HG02642 (cell line): ENCODE measurements at regions not wholly inside any gene's neighbourhood (a gene's known extent, or its start where the extent isn't known, plus 50 kb on each side); places are given as distances from the start of the nearest gene placed in this dataset.

Experiments used
- ATAC-seq: cut with Tn5 transposase; IDR thresholded peaks from one replicate; pipeline ENCODE4 v1.9.1; 2021; ENCODE audit warnings: mild to moderate bottlenecking; ENCODE audit not compliant: unreplicated experiment, poor library complexity

DNA sequence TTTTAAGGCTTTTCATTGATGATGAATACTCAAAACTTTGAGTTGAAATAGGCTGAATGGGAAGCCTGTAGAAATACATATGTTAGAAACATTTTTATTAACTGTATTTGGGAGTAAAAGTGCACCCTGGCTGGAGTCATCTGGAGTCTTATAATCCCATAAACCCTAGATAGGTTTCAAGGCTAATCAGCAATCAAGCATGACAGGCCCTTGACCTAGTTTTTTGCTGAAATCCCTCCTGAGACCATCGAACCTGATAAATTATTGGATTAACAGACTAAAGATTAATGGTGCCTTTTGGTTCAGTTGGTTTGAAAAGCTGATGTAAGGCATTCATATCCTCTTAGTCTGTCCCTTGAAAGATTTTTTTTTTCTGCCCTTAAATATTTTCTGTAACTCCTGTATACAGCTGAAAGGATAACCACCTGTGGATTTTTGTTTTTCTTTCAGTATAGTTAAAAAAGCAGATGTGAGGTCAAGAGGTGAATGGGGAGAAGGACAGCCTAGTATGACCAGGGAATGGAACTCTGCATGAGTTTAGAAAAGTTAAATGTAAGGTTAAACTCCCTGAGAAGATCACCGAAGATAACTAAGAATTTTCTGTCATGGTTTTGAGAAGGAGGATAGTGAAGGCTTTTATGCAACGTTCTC is 69.4 kb upstream of the STXBP5L start:
- no peak for ATAC-seq

DNA sequence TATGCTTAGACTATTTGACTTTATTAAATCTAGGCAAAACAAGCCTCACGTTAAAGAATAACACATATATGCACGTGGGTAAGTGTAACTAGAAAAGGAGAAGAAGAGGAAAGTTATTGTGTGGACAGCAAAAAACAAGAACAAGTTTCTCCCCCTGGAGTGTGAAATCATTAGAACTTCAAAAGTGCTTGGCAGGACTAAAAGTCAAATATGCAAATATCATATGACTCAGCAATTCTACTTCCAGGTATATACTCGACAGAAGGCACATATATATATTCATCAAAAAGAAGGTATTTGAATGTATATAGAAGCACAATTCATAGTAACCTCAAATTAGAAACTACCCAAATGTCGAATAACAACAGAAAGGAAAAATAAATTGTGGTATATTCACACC is 68.9 kb upstream of the STXBP5L start:
- no peak for ATAC-seq

DNA sequence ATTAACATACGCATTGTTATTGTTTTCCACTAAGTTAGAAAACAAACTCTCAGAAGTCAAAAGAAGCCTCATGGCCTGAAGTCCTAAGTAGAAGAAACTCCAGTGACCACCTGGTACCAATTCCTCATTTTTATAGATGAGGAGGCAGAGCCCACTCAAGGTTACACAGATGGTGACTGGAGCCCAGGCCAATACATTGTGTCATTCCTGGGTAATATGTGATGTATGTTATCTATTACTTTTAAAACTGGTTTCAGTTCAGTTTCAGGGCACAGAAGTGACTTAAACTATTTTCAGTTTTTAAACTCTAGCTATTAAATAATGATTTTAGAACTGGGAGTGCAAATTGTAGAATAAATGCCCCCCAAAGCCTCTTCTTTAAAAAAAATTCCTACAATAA is 66.7 kb upstream of the STXBP5L start:
- peak; percentile 54 for ATAC-seq

DNA sequence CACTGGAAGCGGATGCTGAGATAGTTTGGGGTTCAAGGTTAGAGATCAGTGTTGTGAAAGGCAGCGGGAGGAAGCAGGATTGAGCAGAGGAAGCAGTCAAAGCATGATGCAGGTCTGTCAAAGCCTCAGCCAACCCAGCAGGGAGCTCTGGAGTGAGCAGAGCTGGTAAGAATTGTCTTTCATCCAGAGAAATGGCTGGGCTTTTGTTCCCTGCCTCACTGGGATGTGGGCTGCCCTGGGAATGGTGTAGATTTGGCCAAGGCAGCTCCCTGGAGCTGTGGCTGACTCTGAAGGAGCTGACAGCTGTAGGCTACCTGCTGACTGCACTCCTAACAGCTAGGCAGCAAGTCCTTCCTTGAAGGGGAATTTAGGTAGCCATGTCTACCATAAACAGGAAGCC is 61.9 kb upstream of the STXBP5L start:
- no peak for ATAC-seq

DNA sequence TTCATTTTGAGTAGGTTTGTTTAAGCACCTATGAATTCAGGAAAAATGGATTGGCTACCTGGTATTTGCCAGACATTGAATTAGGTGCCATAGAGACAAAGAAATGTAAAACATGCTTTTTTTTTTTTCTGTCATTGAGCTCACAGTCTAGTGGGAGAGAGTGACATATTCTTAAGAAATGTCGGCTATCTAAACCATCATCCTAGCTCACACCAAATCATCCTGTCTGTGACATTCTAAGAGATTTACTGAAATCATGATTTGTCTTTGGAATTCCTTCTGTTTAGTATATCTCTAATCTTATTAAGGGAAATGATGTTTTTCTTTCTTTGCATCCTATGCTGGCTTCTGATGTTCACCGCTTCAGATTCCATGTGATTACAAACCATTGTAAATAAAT is 59.5 kb upstream of the STXBP5L start:
- ATAC-seq: no peak

DNA sequence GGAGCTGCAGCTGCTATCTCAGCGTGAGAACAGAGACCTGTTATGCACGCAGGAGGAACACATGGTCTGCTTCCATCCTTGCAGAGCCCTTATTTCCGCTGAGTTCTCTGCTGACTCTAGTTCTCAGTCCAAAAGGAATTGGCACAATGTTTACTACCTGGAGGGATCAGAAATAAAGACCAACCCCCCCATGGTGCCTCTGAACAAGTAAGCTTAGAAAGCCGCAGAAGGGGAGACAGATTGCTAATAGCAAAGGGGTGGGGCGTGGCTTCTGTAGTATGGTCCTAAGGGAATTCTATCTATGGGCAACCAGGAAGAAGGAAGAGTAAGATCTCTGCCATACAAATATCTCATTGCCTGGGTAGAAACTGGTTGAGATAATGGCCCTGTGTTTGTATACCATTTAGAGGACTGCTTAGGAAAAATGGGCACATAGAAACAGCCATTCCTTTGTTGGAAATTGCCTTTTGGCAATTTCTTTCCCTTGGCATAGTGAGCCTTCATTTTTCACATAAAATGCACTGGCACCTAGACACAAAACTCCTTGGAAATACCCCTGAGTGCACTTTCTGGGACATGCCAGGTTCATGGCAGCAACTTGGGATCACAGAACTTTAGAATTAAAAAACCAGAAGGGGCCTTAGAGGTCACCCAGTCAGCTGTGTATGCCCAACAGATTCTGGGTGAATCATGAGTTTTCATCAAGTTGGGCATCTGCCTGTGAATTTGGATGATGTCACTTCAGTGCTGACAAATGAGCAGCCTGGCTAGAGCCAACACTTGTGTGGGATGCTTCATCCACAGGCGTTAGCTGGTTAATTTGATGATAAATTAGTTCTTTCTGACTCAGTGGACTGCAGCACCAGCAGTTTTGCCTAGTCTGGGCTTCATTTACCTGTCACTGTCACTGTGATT is 57.4 kb upstream of the STXBP5L start:
- no peak for ATAC-seq

DNA sequence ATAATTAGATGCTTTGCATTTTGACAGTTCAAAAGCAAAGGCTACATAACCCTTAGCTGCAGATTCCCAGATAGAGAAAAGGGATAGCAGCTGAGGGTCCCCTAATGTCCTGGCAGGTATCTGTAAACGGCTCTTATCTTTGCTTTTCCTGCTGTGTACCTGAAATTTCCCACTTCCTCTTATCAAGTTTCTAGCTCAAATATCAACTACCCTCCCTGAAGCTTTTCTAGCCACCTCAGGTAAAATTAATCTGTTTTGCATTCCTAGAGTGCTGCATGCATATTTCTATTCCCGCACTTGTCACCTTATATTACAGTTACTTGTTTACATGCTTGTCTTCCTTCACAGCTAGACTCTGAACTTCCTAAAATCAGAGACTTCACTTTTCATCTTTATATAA is 55.6 kb upstream of the STXBP5L start:
- no peak for ATAC-seq

DNA sequence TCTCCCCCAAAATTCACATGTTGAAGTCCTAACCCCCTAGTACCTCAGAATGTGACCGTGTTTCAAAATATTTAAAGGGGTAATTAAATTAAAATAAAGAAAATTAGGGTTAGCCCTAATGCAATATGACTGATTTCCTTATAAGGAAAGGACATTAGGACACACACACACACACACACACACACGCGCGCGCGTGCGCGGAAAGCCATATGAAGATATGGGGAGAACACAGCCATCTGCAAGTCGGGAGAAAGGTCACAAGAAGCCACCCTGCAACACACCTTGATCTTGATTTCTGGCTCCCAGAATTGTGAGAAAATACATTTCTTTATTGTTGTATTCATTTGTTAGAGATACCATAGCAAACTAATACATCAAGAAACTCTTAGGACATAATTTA is 54.6 kb upstream of the STXBP5L start:
- no peak for ATAC-seq

DNA sequence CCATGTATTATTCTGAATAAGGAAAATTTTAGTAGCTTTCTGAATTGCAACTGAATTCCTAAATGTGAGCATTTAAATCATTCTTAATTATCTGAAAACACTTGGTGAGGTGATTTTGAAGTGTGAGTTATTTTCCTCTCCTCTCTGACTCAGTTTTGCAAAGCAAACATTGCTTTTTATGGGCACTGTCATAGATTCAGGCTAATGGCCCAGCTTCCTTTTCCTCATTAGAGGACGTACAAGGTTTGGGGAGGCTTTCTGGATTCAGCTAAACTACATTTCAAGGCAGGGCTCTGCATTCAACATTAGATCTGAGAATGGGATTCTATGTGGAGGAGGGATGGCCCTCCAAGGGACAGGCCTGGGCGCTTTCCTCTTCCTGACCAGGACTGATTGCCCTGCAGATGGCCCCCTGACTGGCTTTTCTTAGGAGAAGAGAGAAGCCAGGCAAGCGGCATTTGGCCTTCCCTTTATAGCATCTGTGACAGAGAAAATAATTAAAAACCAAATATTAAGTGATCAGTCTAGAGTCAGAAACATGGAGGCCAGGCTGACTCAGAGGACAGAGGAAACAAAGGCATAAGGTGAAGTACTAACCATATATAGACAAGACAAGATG is 53.0 kb upstream of the STXBP5L start:
- ATAC-seq: no peak

DNA sequence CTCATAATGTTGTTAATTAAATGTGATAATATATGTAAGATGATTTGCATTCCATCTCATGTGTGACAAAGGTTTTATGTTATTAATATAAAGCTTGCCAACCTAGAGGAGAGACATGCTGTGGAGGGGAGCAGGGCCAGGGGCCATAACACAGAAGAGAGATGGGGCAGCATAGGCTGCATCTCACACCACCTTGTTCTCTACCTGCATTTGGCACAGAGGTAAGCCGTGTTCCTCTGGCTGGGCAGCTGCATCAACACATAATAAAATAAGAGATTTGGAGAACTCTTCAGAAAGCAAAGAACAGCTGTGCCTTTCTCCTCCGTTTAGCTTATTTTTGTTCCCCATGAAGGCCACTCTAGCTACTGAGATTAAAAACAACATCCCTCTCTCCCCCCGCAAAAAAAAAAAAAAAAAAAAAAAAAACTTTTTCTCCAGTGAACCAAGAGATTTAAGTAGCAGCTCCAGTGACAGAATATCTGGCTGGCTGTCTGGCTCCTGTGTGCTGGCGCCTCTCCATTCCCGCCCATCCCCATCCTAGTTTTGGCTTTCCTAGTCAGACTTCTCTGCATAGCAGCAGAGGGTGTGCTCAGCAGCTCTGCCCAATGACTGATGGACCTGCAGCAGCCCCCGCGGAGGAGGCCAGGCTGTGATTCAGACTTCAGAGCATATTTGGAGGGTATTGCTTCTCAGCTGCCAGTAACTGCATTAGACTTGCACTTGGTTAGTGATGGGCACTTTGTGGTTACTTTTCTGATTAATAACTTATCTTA is 52.2 kb upstream of the STXBP5L start:
- ATAC-seq: no peak
